Fibroblast of the aortic adventitia (primary cell): ENCODE measurements at regions not wholly inside any gene's neighbourhood (a gene's known extent, or its start where the extent isn't known, plus 50 kb on each side); places are given as distances from the start of the nearest gene placed in this dataset.

Source experiments
- DNase-seq: peaks from one replicate; pipeline ENCODE4 v3.0.0-alpha.2; 2010; ENCODE audit warnings: low read depth
- H3K4me3 ChIP-seq: 2 replicates; pipeline ENCODE4 v1.5.1; 2011; ENCODE audit warnings: low read depth, mild to moderate bottlenecking, control low read depth, low read length, moderate library complexity
- TF ChIP-seq, protein P1 (sequence below): IDR thresholded peaks from 2 replicates; pipeline ENCODE4 v1.5.1; 2011; ENCODE audit warnings: mild to moderate bottlenecking, low read length, control low read depth, inconsistent platforms; ENCODE audit not compliant: insufficient read depth

- TF ChIP-seq, protein P1, sequence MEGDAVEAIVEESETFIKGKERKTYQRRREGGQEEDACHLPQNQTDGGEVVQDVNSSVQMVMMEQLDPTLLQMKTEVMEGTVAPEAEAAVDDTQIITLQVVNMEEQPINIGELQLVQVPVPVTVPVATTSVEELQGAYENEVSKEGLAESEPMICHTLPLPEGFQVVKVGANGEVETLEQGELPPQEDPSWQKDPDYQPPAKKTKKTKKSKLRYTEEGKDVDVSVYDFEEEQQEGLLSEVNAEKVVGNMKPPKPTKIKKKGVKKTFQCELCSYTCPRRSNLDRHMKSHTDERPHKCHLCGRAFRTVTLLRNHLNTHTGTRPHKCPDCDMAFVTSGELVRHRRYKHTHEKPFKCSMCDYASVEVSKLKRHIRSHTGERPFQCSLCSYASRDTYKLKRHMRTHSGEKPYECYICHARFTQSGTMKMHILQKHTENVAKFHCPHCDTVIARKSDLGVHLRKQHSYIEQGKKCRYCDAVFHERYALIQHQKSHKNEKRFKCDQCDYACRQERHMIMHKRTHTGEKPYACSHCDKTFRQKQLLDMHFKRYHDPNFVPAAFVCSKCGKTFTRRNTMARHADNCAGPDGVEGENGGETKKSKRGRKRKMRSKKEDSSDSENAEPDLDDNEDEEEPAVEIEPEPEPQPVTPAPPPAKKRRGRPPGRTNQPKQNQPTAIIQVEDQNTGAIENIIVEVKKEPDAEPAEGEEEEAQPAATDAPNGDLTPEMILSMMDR, result no peak
- no peak for DNase-seq
- H3K4me3 ChIP-seq, result no peak overlapping the region
Measured at GRCh38 chr2:20509301-20509769, 62.5 kb downstream of the RHOB start.

GRCh38 chr2:20509770-20510490 is 63.1 kb downstream of the RHOB start:
- DNase-seq, result peak; percentile 44
- no peak overlapping the region for H3K4me3 ChIP-seq
- TF ChIP-seq, protein P1, result no peak

GRCh38 chr2:20511130-20511529 is 64.3 kb downstream of the RHOB start:
- TF ChIP-seq, protein P1, result no peak
- DNase-seq, result no peak
- H3K4me3 ChIP-seq, result no peak overlapping the region

- TF ChIP-seq, protein P1, result no peak
- DNase-seq, result no peak
- no peak overlapping the region for H3K4me3 ChIP-seq
Measured at GRCh38 chr2:20512061-20512605, 65.3 kb downstream of the RHOB start.

DNA sequence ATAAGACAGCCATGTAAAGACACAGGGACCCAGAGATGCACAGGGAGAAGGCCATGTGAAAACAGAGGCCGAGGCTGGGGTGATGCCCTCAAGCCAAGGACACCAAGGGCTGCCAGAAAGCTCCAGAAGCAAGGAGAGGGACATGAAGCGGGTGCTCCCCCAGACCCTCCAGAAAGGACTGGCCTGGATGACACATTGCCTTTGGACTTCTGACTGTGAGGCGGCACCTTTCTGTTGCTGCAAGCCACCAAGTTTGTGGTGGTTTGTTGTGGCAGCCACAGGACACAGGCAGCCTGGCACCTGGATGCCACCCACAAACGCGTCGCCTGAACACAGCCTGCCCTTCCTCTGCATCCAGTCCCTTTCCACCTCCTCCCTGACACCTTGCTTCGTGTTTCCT is 67.1 kb downstream of the RHOB start:
- H3K4me3 ChIP-seq, result no peak overlapping the region
- no peak for DNase-seq
- TF ChIP-seq, protein P1, result no peak

GRCh38 chr2:20514596-20515269 is 67.9 kb downstream of the RHOB start:
- DNase-seq, result peak; percentile 96
- TF ChIP-seq, protein P1, result no peak
- H3K4me3 ChIP-seq, result no peak overlapping the region
